ENCODE measurements at regions not wholly inside any gene's neighbourhood (a gene's known extent, or its start where the extent isn't known, plus 50 kb on each side); places are given as distances from the start of the nearest gene placed in this dataset.
"Not testable (repeated sequence)": the region's sequence is repeated elsewhere in the genome, so short reads cannot be mapped to it uniquely, and the experiment has no call there.

DNA sequence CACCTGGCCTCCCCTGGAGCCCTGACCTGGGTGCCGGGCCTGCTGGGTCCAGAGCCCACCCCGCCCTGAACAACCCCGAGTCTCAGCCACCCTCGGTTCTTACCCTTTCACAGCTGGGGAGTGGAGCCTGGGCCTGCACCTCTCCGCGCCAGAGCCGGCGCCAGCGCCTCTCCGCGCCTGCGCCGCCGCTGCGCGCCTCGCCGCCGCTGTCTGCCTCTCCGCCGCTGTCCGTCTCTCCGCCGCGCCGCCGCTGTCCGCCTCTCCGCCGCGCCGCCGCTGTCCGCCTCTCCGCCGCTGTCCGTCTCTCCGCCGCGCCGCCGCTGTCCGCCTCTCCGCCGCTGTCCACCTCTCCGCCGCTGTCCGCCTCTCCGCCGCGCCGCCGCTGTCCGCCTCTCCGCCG lies 326.9 kb upstream of the PLGLB1 start:
- DNase-seq (ENCODE audit: low read depth) = not testable (repeated sequence)

GRCh38 chr2:87349006-87349405 lies 327.4 kb upstream of the PLGLB1 start:
- DNase-seq (ENCODE audit: low read depth) = not testable (repeated sequence)

DNA sequence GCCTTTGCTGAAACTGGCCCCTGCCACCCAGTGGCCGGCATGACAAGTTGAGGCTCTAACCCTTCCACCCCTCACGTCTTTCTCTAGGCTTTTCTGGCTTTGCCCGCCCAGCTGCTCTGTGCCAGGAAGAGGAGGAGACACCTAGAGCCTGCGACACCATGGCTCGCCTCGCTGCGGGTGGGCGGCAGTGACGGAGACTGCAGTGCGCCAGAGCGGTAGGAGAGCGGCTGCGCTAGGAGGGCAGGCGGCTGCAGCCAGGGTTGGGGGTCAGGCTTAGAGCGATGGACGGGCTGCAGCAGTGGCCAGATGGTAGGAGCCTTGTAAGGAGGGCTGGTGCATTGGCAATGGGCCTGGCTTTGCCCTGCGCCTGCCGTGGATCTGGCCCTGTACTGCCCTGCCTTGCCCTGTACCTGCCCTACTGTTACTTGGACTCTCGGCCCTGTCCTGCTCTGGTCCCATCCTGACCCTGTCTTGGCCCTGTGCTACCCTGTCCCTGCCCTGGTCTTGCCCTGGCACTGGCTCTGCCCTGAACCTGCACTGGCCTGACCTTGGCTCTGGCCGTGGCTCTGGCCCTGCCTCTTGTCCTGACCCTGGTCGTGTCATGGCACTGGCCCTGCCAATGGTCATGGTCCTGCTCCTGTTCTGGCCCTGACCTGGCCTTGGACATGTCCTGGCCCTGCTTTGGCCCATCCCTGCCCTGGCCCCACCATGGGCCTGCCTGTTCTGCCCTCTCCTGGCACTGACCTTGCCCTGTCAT lies 330.7 kb upstream of the PLGLB1 start:
- DNase-seq (ENCODE audit: low read depth) = not testable (repeated sequence)

- DNase-seq (ENCODE audit: low read depth) = not testable (repeated sequence)
These were observed 331.8 kb upstream of the PLGLB1 start for GRCh38 chr2:87353408-87353807.

DNA sequence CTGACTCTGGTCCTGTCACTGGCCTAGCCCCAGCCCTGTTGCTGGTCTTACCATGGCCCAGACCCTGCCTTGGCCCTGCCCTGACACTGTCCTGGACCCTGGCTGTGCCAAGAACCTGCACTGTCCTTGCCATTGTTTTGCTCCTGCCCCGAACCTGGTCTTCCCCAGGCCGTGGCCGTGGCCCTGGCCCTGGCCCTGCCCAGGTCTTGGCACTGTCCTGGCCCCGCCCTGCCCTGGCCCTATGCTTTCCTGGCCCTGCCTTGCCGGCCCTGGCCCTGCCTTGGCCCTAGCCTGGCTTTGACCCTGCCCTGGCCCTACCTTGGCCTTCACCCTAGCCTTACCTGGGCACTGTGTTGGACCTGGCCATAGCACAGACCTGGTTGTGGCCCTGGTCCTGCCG lies 332.5 kb upstream of the PLGLB1 start:
- DNase-seq (ENCODE audit: low read depth) = not testable (repeated sequence)

- not testable (repeated sequence) for DNase-seq (ENCODE audit: low read depth)
These were observed 338.6 kb upstream of the PLGLB1 start for GRCh38 chr2:87360250-87360649.

DNA sequence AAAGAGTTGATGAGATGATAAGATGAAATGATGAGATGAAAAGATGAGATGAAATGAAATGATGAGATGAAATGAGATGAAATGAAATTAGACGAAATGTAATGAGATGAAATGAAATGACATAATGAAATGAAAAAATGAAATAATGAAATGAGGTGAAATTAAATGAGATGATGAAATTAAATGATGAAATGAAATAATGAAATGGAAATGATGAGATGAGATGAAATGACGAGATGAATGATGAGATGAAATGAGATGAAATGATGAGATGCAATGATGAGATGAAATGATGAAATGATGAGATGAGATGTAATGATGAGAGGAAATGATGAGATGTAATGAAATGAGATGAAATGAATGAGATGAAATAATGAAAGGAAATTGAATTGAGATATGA lies 339.3 kb upstream of the PLGLB1 start:
- not testable (repeated sequence) for DNase-seq (ENCODE audit: low read depth)

DNA sequence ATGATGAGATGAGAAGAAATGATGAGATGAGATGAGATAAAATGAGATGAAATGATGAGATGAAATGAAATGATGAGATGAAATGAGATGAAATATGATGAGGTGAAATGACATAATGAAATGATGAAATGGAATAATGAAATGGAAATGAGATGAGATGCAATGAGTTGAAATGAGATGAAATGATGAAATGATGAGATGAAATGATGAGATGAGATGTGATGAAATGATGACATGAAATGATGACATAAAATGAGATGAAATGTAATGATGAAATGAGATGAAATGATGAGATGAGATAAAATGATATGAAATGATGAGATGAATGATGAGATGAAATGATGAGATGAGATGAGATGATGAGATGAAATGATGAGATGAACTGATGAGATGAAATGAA lies 340.2 kb upstream of the PLGLB1 start:
- not testable (repeated sequence) for DNase-seq (ENCODE audit: low read depth)

DNA sequence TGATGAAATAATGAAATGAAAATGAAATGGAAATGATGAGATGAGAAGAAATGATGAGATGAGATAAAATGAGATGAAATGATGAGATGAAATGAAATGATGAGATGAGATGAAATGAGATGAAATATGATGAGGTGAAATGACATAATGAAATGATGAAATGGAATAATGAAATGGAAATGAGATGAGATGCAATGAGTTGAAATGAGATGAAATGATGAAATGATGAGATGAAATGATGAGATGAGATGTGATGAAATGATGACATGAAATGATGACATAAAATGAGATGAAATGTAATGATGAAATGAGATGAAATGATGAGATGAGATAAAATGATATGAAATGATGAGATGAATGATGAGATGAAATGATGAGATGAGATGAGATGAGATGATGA lies 342.7 kb upstream of the PLGLB1 start:
- DNase-seq (ENCODE audit: low read depth) = not testable (repeated sequence)

GRCh38 chr2:87365038-87365437 lies 343.4 kb upstream of the PLGLB1 start:
- DNase-seq (ENCODE audit: low read depth) = not testable (repeated sequence)

DNA sequence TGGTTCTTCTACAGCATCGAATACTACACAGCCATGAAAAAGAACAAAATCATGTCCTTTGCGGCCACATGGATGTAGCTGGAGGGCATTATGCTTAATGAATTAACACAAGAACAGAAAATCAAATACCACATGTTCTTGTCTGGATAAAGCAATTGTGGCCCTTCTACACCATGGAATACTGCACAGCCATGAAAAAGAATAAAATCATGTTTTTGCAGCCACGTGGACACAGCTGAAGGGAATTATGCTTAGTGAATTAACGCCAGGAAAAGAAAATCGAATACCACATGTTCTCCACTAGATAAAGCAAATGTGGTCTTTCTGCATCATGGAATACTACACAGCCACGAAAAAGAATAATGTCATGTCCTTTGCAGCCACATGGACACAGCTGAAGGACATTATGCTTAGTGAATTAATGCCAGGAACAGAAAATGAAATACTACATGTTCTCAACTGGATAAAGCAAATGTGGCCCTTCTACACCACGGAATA lies 361.8 kb upstream of the PLGLB2 start:
- DNase-seq (ENCODE audit: low read depth) = not testable (repeated sequence)

DNA sequence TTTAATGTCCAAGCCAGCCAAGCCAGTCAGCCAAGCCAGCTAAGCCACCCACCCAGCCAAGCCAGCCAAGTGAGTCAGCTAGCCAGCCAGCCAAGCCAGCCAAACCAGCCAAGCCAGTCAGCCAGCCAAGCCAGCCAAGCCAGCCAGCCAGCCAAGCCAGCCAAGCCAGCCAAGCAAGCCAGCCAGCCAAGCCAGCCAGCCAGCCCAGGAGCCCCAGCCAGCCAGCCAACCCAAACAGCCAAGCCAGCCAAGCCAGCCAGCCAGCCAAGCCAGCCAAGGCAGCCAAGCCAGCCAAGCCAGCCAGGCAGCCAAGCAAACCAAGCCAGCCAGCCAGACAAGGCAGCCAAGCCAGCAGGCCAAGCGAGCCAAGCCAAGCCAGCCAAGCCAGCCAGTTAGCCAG lies 352.1 kb upstream of the PLGLB2 start:
- not testable (repeated sequence) for DNase-seq (ENCODE audit: low read depth)

- DNase-seq (ENCODE audit: low read depth) = not testable (repeated sequence)
These were observed 351.2 kb upstream of the PLGLB2 start for GRCh38 chr2:87396551-87397265.

- DNase-seq (ENCODE audit: low read depth) = not testable (repeated sequence)
These were observed 350.4 kb upstream of the PLGLB2 start for GRCh38 chr2:87397276-87398065.

GRCh38 chr2:87398567-87399305 lies 349.2 kb upstream of the PLGLB2 start:
- DNase-seq (ENCODE audit: low read depth) = not testable (repeated sequence)

- DNase-seq (ENCODE audit: low read depth) = no peak
These were observed 346.1 kb upstream of the PLGLB2 start for GRCh38 chr2:87401726-87402345.

GRCh38 chr2:87403893-87404175 lies 344.1 kb upstream of the PLGLB2 start:
- no peak for DNase-seq (ENCODE audit: low read depth)

- not testable (repeated sequence) for DNase-seq (ENCODE audit: low read depth)
These were observed 343.3 kb upstream of the PLGLB2 start for GRCh38 chr2:87404411-87405255.

DNA sequence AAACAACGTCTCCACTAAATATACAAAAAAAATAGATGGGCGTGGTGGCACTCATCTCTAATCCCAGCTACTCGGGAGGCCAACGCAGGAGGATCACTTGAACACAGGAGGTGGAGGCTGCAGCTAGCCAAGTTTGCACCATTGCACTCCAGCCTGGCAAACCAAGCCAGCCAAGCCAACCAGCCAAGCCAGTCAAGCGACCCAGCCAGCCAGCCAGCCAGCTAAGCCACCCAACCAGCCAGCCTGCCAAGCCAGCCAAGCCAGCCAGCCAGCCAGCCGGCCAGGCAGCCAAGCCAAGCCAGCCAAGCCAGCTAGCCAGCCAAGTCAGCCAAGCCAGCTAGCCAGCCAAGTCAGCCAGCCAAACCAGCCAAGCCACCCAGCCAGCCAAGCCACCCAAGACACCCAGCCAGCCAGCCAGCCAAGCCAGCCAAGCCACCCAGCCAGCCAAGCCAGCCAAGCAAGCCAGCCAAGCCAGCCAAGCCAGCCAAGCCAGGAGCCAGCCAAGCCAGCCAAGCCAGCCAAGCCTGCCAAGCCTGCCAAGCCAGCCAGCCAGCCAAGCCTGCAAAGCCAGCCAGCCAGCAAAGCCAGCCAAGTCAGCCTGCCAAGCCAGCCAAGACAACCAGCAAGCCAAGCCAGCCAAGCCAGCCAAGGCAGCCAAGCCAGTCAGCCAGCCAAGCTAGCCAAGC lies 342.2 kb upstream of the PLGLB2 start:
- not testable (repeated sequence) for DNase-seq (ENCODE audit: low read depth)

All from myocyte (in vitro differentiated cells).